ENCODE measurements at regions not wholly inside any gene's neighbourhood (a gene's known extent, or its start where the extent isn't known, plus 50 kb on each side); places are given as distances from the start of the nearest gene placed in this dataset.

DNA sequence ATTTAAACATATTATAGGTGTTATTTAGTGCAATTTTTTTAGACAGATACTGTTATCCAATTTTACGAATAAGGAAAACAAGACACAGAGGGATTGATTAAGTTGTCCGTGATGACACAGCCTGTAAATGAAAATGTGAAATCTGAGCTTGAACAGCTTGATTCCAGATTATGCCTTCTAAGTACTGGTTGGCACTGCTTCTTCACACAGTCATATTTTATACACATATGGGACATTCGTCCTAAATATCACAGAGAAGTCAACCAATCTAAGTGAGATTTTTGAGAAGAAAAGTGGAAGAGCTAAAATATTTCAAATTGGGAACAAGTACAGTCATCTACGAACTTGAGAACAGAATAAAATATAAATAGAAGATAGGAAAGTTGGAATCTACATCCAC lies 756.3 kb downstream of the BCKDHB start:
- no peak for TF ChIP-seq RXRA (IDR thresholded peaks at IDR 0.05; ENCODE audit: borderline replicate concordance, low read depth)
- TF ChIP-seq ELF1 (IDR thresholded peaks at IDR 0.05): no peak
- TF ChIP-seq TEAD4 (IDR thresholded peaks at IDR 0.05; ENCODE audit: borderline replicate concordance, insufficient read depth): no peak
- TF ChIP-seq, protein P1, sequence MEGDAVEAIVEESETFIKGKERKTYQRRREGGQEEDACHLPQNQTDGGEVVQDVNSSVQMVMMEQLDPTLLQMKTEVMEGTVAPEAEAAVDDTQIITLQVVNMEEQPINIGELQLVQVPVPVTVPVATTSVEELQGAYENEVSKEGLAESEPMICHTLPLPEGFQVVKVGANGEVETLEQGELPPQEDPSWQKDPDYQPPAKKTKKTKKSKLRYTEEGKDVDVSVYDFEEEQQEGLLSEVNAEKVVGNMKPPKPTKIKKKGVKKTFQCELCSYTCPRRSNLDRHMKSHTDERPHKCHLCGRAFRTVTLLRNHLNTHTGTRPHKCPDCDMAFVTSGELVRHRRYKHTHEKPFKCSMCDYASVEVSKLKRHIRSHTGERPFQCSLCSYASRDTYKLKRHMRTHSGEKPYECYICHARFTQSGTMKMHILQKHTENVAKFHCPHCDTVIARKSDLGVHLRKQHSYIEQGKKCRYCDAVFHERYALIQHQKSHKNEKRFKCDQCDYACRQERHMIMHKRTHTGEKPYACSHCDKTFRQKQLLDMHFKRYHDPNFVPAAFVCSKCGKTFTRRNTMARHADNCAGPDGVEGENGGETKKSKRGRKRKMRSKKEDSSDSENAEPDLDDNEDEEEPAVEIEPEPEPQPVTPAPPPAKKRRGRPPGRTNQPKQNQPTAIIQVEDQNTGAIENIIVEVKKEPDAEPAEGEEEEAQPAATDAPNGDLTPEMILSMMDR (IDR thresholded peaks at IDR 0.05): no peak
- TF ChIP-seq JUND (IDR thresholded peaks at IDR 0.05): no peak
- no peak for TF ChIP-seq RCOR1 (IDR thresholded peaks at IDR 0.05; ENCODE audit: low read length)
